GM12878 (cell line): ENCODE measurements at regions not wholly inside any gene's neighbourhood (a gene's known extent, or its start where the extent isn't known, plus 50 kb on each side); places are given as distances from the start of the nearest gene placed in this dataset.

Experiments
- CEBPB ChIP-seq, 2 experiments: fragments of 150-350 bp in 1 of 2; IDR thresholded peaks; 2 replicates each; pipeline ENCODE4 v1.6.1; 2012 to 2014; ENCODE audit warnings: low read depth in 2 of 2, low read length in 2 of 2, borderline replicate concordance in 1 of 2, inconsistent platforms in 1 of 2
- CHD1 ChIP-seq: IDR thresholded peaks from 2 replicates; pipeline ENCODE4 v1.6.1; 2012; ENCODE audit warnings: low read depth, low read length, improper control_type of control experiment
- HDAC6 ChIP-seq: fragments of 200-600 bp; sonication (generic); IDR thresholded peaks from one replicate; pipeline ENCODE4 v1.8.0; 2017; ENCODE audit warnings: antibody characterized with exemption; ENCODE audit not compliant: unreplicated experiment
- POLR2A ChIP-seq: IDR thresholded peaks from 2 replicates; pipeline ENCODE4 v1.6.1; 2011; ENCODE audit warnings: low read depth, mild to moderate bottlenecking, low read length
- ZNF274 ChIP-seq: IDR thresholded peaks from one replicate; pipeline ENCODE4 v1.8.0; 2011; ENCODE audit not compliant: insufficient read length, insufficient read depth

GRCh38 chr4:123517176-123517575 lies 120.6 kb downstream of the SPRY1 start:
- no peak for TF ChIP-seq ZNF274
- TF ChIP-seq POLR2A: no peak
- TF ChIP-seq HDAC6: no peak
- no peak for TF ChIP-seq CEBPB (IDR thresholded peaks at IDR 0.05; ENCODE audit: borderline replicate concordance in 1 of 2, low read depth in 2 of 2, low read length in 2 of 2)
- TF ChIP-seq CHD1: no peak
